VCaP (cell line): ENCODE measurements at regions not wholly inside any gene's neighbourhood (a gene's known extent, or its start where the extent isn't known, plus 50 kb on each side); places are given as distances from the start of the nearest gene placed in this dataset.

Experiments used
- H3K27ac ChIP-seq: fragments of 450-650 bp; 2 replicates; pipeline ENCODE4 v1.5.1; 2017
- TF ChIP-seq, protein P1 (sequence below): fragments of 450-650 bp; conservative IDR thresholded peaks from 2 replicates; pipeline ENCODE4 v1.5.1; 2017; ENCODE audit warnings: mild to moderate bottlenecking, moderate library complexity

DNA sequence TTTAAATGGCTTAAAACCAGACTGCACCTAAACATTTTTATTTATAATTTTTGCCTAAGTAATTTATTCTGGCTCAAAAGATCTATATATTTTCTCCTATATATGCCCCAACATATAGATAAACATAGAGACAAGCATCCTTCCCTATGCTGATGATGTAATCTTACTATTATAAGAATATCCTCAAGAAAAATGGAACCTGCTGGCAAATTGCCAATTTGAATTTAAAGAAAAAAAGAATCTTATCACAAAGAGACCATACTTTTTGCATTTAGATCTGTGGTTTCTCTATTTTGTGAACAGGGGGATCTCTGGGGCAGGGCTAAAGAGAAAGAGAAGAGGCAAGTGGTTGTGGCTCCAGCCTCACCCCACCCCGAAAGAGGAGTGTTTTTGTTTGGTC lies 107.2 kb upstream of the CMC1 start:
- TF ChIP-seq, protein P1, sequence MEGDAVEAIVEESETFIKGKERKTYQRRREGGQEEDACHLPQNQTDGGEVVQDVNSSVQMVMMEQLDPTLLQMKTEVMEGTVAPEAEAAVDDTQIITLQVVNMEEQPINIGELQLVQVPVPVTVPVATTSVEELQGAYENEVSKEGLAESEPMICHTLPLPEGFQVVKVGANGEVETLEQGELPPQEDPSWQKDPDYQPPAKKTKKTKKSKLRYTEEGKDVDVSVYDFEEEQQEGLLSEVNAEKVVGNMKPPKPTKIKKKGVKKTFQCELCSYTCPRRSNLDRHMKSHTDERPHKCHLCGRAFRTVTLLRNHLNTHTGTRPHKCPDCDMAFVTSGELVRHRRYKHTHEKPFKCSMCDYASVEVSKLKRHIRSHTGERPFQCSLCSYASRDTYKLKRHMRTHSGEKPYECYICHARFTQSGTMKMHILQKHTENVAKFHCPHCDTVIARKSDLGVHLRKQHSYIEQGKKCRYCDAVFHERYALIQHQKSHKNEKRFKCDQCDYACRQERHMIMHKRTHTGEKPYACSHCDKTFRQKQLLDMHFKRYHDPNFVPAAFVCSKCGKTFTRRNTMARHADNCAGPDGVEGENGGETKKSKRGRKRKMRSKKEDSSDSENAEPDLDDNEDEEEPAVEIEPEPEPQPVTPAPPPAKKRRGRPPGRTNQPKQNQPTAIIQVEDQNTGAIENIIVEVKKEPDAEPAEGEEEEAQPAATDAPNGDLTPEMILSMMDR: no peak
- no peak overlapping the region for H3K27ac ChIP-seq

DNA sequence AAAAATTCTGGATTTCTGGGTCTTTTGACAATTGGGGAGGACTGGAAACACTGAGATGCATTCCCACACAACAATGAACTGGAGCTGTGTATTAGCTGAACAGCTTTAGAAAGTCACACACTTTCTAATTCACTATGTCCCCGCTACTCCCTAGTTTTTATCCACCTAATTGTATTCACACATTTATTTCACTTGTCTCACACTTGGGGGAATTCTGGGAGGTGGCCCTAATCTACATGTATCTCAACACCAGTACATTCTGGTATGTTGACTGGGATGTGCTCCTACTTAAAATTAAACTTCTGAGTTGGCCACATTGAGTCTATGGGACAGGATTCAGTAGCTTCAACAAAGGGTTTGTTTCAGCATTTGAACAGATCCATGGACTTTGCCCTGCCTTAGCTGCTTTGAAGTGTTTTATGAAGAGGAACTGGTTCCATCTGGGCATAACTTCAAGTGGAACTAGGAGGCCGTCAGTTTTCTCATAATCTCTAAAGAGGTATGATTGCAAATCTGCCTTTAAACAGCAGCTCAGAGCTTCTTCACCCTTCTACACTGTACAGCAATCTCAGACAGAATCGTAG lies 106.5 kb upstream of the CMC1 start:
- TF ChIP-seq, protein P1: no peak

DNA sequence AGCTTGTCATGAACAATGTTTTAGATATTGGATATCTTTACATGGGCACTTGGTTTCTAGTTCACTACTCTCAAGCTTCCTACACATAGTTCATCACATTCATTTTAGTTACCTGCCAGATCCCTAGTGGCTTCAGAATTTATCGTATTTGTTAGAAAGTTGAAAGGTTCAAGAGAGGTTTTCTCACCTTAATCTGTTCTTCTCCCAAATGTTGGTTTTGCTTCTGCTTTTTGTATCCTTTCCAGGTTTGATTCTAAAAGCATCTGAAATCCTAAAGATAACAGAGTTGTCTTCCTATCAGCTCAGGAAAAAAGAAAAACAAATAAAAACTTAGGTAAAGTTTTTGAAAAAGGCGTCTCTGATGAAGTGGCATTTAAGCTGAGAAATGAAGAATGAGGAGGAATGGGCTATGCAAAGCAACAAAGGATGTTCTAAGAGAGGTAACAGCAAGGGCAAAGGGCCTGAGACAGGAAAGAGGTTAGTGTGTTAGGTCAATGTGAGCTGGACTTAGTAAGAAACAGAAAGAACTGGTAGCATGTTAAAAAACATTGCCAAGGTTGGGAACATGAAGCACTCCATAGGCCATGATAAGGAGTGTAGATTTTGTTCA lies 104.7 kb upstream of the CMC1 start:
- TF ChIP-seq, protein P1: no peak
- no peak overlapping the region for H3K27ac ChIP-seq

More for the DNA sequence above, 106.5 kb upstream of the CMC1 start:
- H3K27ac ChIP-seq: no peak overlapping the region

DNA sequence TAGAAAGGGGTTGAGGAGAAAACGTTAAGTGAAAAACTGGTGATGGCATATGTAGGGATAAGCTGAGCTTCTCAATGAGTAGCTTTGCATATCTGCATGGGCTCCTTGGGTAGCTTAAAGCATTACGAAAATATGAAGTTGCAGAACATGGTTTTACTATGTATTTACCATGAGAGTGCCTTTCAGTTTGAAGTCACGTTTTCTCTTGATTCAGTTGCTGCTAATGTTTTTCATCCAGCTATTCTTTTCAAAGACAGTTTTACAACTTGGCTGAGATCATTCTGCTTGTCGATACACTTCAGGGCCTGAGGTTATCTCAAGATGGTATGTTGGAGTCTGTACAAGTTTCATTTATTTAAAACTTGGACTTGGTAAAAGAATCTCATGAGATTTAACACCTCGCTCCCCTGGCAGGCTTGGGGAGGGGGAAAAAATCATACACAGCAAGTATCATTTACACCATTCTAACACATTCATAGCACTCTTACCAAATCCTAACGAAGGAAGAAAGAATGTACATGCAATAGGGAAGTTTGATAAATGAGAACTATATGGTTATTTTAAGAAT lies 103.3 kb upstream of the CMC1 start:
- TF ChIP-seq, protein P1: no peak
- H3K27ac ChIP-seq: no peak overlapping the region

DNA sequence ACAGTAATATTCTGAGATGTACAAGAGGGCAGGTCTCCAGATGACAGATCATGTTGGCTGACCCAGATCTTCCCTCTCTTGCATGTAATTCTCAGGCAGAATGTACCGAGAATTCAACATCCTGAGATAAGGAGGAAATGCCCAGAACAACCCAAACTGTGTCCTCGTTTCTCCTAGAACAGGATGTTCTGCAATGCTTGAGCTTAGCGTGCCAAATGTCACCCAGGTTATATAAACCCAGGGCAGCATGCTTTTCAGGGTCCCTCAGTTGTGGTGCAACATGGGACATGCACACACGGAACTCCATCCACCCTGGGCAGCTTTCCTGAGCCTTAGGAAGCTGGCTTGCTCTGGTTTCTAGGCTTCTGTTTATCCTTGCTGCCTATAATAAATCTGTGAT lies 102.1 kb upstream of the CMC1 start:
- no peak overlapping the region for H3K27ac ChIP-seq
- TF ChIP-seq, protein P1: no peak

DNA sequence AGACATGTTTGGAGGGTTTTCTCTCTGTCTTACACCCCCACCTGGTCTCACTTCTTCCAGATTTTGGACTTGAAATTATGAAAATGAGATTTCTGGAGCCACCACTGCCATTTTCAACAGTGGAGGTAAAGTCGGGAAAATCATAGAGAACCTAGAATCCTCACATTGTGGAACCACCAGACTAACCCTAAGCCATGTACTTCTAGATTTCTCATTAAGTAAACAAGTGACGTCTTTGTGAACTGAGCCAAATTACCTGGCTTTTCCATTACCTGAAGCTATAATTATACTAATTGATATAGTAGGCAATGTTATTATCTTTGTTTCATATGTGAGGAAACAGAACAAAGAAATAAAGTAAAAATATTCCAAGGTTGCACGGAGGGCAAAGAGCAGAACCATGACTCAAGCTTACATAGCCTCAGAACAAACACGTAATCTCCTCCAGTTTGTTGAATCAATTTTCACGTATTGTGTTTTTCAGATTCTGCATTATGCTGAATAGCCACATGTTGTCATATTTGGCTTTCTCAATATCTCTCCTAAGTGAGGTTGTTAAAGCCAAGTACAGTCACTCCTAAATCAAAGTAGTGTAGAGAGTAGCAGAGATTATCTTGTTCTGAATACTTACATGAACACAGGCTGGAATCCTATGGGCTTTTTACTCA lies 101.3 kb upstream of the CMC1 start:
- H3K27ac ChIP-seq: no peak overlapping the region
- TF ChIP-seq, protein P1: no peak

DNA sequence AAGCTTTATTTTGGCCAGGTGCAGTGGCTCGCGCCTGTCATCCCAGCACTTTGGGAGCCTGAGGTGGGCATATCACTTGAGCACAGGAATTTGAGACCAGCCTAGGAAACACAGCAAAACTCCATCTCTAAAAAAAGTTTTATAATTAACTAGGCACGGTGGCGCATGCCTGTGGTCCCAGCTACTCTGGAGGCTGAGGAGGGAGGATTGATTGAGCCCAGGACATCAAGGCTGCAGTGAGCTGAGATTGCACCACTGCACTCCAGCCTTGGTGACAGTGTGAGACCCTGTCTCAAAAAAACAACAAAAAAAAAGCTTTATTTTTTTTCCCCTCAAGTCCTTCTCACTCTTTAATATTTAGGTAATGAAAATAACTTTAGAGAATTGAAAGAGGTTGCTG lies 100.8 kb upstream of the CMC1 start:
- H3K27ac ChIP-seq: no peak overlapping the region
- TF ChIP-seq, protein P1: no peak
